Osteoblast (primary cell): ENCODE measurements at regions not wholly inside any gene's neighbourhood (a gene's known extent, or its start where the extent isn't known, plus 50 kb on each side); places are given as distances from the start of the nearest gene placed in this dataset.

Experiments used
- DNase-seq: peaks from one replicate; pipeline ENCODE4 v3.0.0; 2011; ENCODE audit warnings: low spot score, mixed read lengths; ENCODE audit not compliant: insufficient read length; ENCODE audit errors: missing footprints
- H2AFZ ChIP-seq: 2 replicates; pipeline ENCODE4 v1.6.0; 2011; ENCODE audit warnings: mild to moderate bottlenecking, low read length
- H3K27ac ChIP-seq: 2 replicates; pipeline ENCODE4 v1.5.1; 2011; ENCODE audit warnings: mild to moderate bottlenecking, low read depth, low read length, moderate library complexity
- H3K27me3 ChIP-seq: 2 replicates; pipeline ENCODE4 v1.6.0; 2012; ENCODE audit warnings: mild to moderate bottlenecking, control low read depth, inconsistent platforms, low read length, moderate library complexity; ENCODE audit not compliant: insufficient read depth
- H3K36me3 ChIP-seq: 2 replicates; pipeline ENCODE4 v1.5.1; 2011; ENCODE audit warnings: mild to moderate bottlenecking, low read length, control low read depth, moderate library complexity; ENCODE audit not compliant: insufficient read depth
- H3K4me1 ChIP-seq: 2 replicates; pipeline ENCODE4 v1.5.1; 2011; ENCODE audit warnings: mild to moderate bottlenecking, low read length, control low read depth, moderate library complexity; ENCODE audit not compliant: insufficient read depth
- H3K4me2 ChIP-seq: 2 replicates; pipeline ENCODE4 v1.6.0; 2011; ENCODE audit warnings: mild to moderate bottlenecking, low read length; ENCODE audit not compliant: insufficient read depth
- H3K4me3 ChIP-seq: fragments of 200-600 bp; sonication (generic); 3 replicates; pipeline ENCODE4 v1.5.1; 2012; ENCODE audit warnings: mild to moderate bottlenecking, low read length, inconsistent platforms; ENCODE audit not compliant: insufficient read depth
- H3K79me2 ChIP-seq: 2 replicates; pipeline ENCODE4 v1.6.0; 2012; ENCODE audit warnings: mild to moderate bottlenecking, low read length, control low read depth, inconsistent platforms; ENCODE audit not compliant: insufficient read depth
- H3K9me3 ChIP-seq: 2 replicates; pipeline ENCODE4 v1.5.1; 2011; ENCODE audit warnings: low read depth, low read length, control low read depth
- H4K20me1 ChIP-seq: 2 replicates; pipeline ENCODE4 v1.6.0; 2012; ENCODE audit warnings: mild to moderate bottlenecking, low read length, control low read depth; ENCODE audit not compliant: insufficient read depth
- CTCF ChIP-seq: IDR thresholded peaks from 2 replicates; pipeline ENCODE4 v1.5.1; 2011; ENCODE audit warnings: mild to moderate bottlenecking, low read depth, low read length, moderate library complexity; ENCODE audit errors: extremely low read depth

GRCh38 chr14:98599082-98599481 is 672.9 kb downstream of the BCL11B start:
- TF ChIP-seq CTCF: no peak
- Histone ChIP-seq H3K36me3 (no peaks in the 10 kb centered on the region), H4K20me1 (no peaks in the 10 kb centered on the region), H3K4me2 (no peak overlapping the region), H2AFZ (no peak overlapping the region), H3K4me3 (no peak overlapping the region), H3K9me3 (peaks cover 4% of the 10 kb centered on the region), H3K27ac (no peak overlapping the region), H3K79me2 (no peaks in the 10 kb centered on the region), H3K4me1 (no peaks in the 10 kb centered on the region), H3K27me3 (no peaks in the 10 kb centered on the region)
- no peak for DNase-seq

DNA sequence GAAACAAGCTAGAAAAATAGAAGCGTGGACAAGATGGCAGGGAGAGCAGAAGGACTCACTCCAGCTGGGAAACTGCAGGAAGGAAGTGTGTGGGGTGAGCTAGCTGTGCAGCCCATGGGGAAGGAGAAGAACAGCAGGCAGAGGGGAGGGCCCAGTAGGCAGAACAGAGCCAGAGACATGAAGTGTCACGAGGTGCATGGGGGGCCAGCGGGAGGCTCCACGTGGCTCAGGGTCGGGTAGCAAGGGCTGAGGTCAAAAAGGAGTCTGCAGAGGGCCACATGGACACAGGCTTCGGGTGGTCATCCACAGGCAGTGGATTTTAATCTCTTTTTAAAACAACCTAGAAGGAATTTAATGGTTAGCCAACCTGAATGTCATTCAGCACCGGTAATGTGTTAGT is 669.0 kb downstream of the BCL11B start:
- no peaks in the 10 kb centered on the region for H3K4me1 ChIP-seq
- no peak overlapping the region for H3K4me2 ChIP-seq
- no peaks in the 10 kb centered on the region for H3K79me2 ChIP-seq

DNA sequence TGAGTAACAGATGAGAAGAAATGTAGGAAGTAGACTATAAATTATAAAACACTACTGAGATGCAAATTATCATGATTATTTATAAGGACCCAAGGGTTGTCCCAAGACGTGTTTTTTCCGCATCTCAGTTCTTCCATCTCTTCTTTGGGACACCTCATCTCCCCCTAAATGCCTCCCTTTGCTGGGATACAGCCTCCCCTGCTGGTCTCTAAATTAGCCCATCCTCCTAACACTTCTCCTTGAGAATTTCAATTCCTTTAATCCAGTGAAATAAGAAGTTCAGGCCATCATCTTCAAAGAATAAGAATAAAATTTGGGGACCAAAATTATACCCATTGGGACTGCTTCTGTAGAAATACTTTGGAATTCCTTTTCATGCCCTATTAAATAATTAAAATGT is 667.0 kb downstream of the BCL11B start:
- Histone ChIP-seq H3K4me2 (no peak overlapping the region), H3K4me3 (no peak overlapping the region), H3K9me3 (no peaks in the 10 kb centered on the region), H3K27me3 (no peaks in the 10 kb centered on the region), H3K79me2 (no peaks in the 10 kb centered on the region), H3K36me3 (no peaks in the 10 kb centered on the region), H4K20me1 (no peaks in the 10 kb centered on the region), H2AFZ (no peak overlapping the region), H3K27ac (no peak overlapping the region), H3K4me1 (no peaks in the 10 kb centered on the region)
- TF ChIP-seq CTCF: no peak
- no peak for DNase-seq

More for the DNA sequence above, 669.0 kb downstream of the BCL11B start:
- no peak overlapping the region for H2AFZ ChIP-seq
- TF ChIP-seq CTCF: no peak
- no peaks in the 10 kb centered on the region for H3K27me3 ChIP-seq
- H4K20me1 ChIP-seq: no peaks in the 10 kb centered on the region
- DNase-seq: no peak
- H3K36me3 ChIP-seq: no peaks in the 10 kb centered on the region
- H3K9me3 ChIP-seq: no peaks in the 10 kb centered on the region
- no peak overlapping the region for H3K4me3 ChIP-seq
- no peak overlapping the region for H3K27ac ChIP-seq

DNA sequence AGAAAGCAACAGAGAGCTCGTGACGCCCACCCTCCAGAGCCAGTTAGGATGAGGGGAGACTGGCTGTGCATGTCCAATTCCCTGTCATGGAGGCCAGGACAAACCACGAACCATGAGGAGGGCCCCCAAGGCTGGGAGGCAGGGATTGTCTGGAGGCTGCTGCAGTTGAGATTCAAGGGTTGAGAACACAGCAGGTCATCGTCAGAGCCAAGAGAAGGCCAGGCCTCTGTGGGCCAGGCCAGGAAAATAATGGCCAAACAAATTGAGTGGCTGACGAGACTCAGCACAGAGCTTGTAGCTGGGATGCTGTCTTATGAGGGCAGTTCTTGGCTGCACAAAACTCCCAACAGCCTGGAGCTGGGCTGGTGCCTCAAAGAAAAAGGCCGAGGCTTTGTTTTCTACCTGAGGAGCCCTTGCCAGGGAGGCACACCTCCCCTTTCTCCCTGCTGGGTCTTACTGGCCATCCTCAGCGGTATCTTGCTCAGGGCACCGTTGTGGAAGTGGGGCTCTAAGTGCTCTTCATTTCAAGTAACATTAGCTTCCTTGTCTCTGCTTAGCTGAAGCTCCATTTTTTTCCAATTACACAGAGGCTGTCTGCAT is 665.9 kb downstream of the BCL11B start:
- DNase-seq: no peak
- Histone ChIP-seq H3K4me2 (no peak overlapping the region), H3K27ac (no peak overlapping the region), H2AFZ (no peak overlapping the region), H3K79me2 (no peaks in the 10 kb centered on the region), H3K9me3 (no peaks in the 10 kb centered on the region), H3K27me3 (no peaks in the 10 kb centered on the region), H4K20me1 (no peaks in the 10 kb centered on the region), H3K4me1 (no peaks in the 10 kb centered on the region), H3K4me3 (no peak overlapping the region), H3K36me3 (no peaks in the 10 kb centered on the region)
- no peak for TF ChIP-seq CTCF
